Muscle of leg (tissue), 3 donors: ENCODE measurements at regions not wholly inside any gene's neighbourhood (a gene's known extent, or its start where the extent isn't known, plus 50 kb on each side); places are given as distances from the start of the nearest gene placed in this dataset.
A peak's percentile ranks its signal among the peaks of the same experiment; 100 is the strongest.
"Not testable (repeated sequence)": the region's sequence is repeated elsewhere in the genome, so short reads cannot be mapped to it uniquely, and the experiment has no call there.

Experiments used
- DNase-seq: peaks from one replicate; pipeline ENCODE4 v3.0.0; 2013
- H3K27ac ChIP-seq: one replicate; pipeline ENCODE4 v1.5.1; 2013; ENCODE audit warnings: mild to moderate bottlenecking, low read length, control low read depth
- H3K27me3 ChIP-seq: one replicate; pipeline ENCODE4 v1.6.1; 2013; ENCODE audit warnings: low read length; ENCODE audit not compliant: control insufficient read depth, insufficient read depth
- H3K36me3 ChIP-seq: one replicate; pipeline ENCODE4 v1.6.1; 2013; ENCODE audit warnings: low read length; ENCODE audit not compliant: control insufficient read depth, insufficient read depth
- H3K4me1 ChIP-seq: one replicate; pipeline ENCODE4 v1.6.1; 2013; ENCODE audit warnings: low read length; ENCODE audit not compliant: control insufficient read depth, insufficient read depth
- H3K4me3 ChIP-seq: one replicate; pipeline ENCODE4 v1.5.1; 2013; ENCODE audit warnings: low read length, control low read depth
- H3K9me3 ChIP-seq: replicated peaks from 2 replicates; pipeline ENCODE4 v1.6.1; 2013; ENCODE audit warnings: low read depth, low read length; ENCODE audit not compliant: control insufficient read depth
- WGBS: methylation state at CpG from one replicate; pipeline ENCODE4 v1.1.5; 2013; ENCODE audit warnings: missing lambda C conversion rate; ENCODE audit not compliant: insufficient coverage; 5-methylcytosine and 5-hydroxymethylcytosine counted together

GRCh38 chr21:14675774-14676530, 129.8 kb upstream of the SAMSN1 start:
- WGBS, result 0% methylated on average over 1 of the region's 7 CpGs
- Histone ChIP-seq H3K9me3 (no peaks in the 10 kb centered on the region), H3K4me1 (no peaks in the 10 kb centered on the region), H3K27me3 (no peaks in the 10 kb centered on the region), H3K36me3 (no peaks in the 10 kb centered on the region), H3K4me3 (no peak overlapping the region), H3K27ac (peak overlapping the region; percentile 44)
- DNase-seq, result peak; percentile 44

GRCh38 chr21:14673649-14674048, 127.5 kb upstream of the SAMSN1 start:
- no peak overlapping the region for H3K4me3 ChIP-seq
- H3K27me3 ChIP-seq, result no peaks in the 10 kb centered on the region
- H3K4me1 ChIP-seq, result no peaks in the 10 kb centered on the region
- WGBS, result 46% methylated on average over 3 of the region's 3 CpGs
- H3K36me3 ChIP-seq, result no peaks in the 10 kb centered on the region
- no peak overlapping the region for H3K27ac ChIP-seq
- DNase-seq, result no peak
- no peaks in the 10 kb centered on the region for H3K9me3 ChIP-seq

- WGBS, result no CpG with 5 or more reads among the region's 1 CpG
- no peaks in the 10 kb centered on the region for H3K9me3 ChIP-seq
- no peaks in the 10 kb centered on the region for H3K27me3 ChIP-seq
- H3K4me1 ChIP-seq, result no peaks in the 10 kb centered on the region
- no peak for DNase-seq
- H3K4me3 ChIP-seq, result no peak overlapping the region
- no peaks in the 10 kb centered on the region for H3K36me3 ChIP-seq
- no peak overlapping the region for H3K27ac ChIP-seq
Measured at GRCh38 chr21:14672466-14672865, 126.4 kb upstream of the SAMSN1 start.

GRCh38 chr21:14670409-14670808, 124.3 kb upstream of the SAMSN1 start:
- Histone ChIP-seq H3K36me3 (no peaks in the 10 kb centered on the region), H3K27me3 (no peaks in the 10 kb centered on the region), H3K9me3 (no peaks in the 10 kb centered on the region), H3K27ac (no peak overlapping the region), H3K4me1 (no peaks in the 10 kb centered on the region), H3K4me3 (no peak overlapping the region)
- WGBS, result no CpG with 5 or more reads among the region's 2 CpGs
- no peak for DNase-seq

- not testable (repeated sequence) for DNase-seq
Measured at GRCh38 chr21:14669092-14669491, 123.0 kb upstream of the SAMSN1 start.

GRCh38 chr21:14657241-14658008, 111.3 kb upstream of the SAMSN1 start:
- WGBS, result no CpG with 5 or more reads among the region's 10 CpGs
- no peak for DNase-seq
- H3K36me3 ChIP-seq, result no peaks in the 10 kb centered on the region
- H3K9me3 ChIP-seq, result no peaks in the 10 kb centered on the region
- H3K4me1 ChIP-seq, result no peaks in the 10 kb centered on the region
- H3K27ac ChIP-seq, result no peak overlapping the region
- H3K27me3 ChIP-seq, result no peaks in the 10 kb centered on the region
- no peak overlapping the region for H3K4me3 ChIP-seq

More at GRCh38 chr21:14669092-14669491, 123.0 kb upstream of the SAMSN1 start:
- H3K27me3 ChIP-seq, H3K36me3 ChIP-seq, H3K9me3 ChIP-seq, H3K4me1 ChIP-seq, H3K27ac ChIP-seq, H3K4me3 ChIP-seq: not testable (repeated sequence)
- WGBS, result 100% methylated on average over 1 of the region's 3 CpGs

- Histone ChIP-seq H3K27me3 (no peaks in the 10 kb centered on the region), H3K4me3 (no peak overlapping the region), H3K27ac (no peak overlapping the region), H3K9me3 (peaks cover 3% of the 10 kb centered on the region), H3K36me3 (no peaks in the 10 kb centered on the region), H3K4me1 (no peaks in the 10 kb centered on the region)
- no CpG with 5 or more reads among the region's 1 CpG for WGBS
- no peak for DNase-seq
Measured at GRCh38 chr21:14646893-14647292, 100.8 kb upstream of the SAMSN1 start.

GRCh38 chr21:14645702-14646101, 99.6 kb upstream of the SAMSN1 start:
- H3K4me3 ChIP-seq, result no peak overlapping the region
- no CpG with 5 or more reads among the region's 4 CpGs for WGBS
- no peaks in the 10 kb centered on the region for H3K36me3 ChIP-seq
- no peaks in the 10 kb centered on the region for H3K4me1 ChIP-seq
- no peak overlapping the region for H3K27ac ChIP-seq
- H3K27me3 ChIP-seq, result no peaks in the 10 kb centered on the region
- peaks cover 3% of the 10 kb centered on the region for H3K9me3 ChIP-seq
- DNase-seq, result no peak

- WGBS, result no CpG with 5 or more reads among the region's 1 CpG
Measured at GRCh38 chr21:14632359-14632758, 86.2 kb upstream of the SAMSN1 start.

GRCh38 chr21:14630556-14631069, 84.5 kb upstream of the SAMSN1 start:
- no peak overlapping the region for H3K4me3 ChIP-seq
- WGBS, result no CpG with 5 or more reads among the region's 2 CpGs
- no peaks in the 10 kb centered on the region for H3K4me1 ChIP-seq

More at GRCh38 chr21:14632359-14632758, 86.2 kb upstream of the SAMSN1 start:
- H3K36me3 ChIP-seq, result no peaks in the 10 kb centered on the region
- H3K4me3 ChIP-seq, result no peak overlapping the region
- no peak overlapping the region for H3K27ac ChIP-seq
- H3K27me3 ChIP-seq, result no peaks in the 10 kb centered on the region
- no peaks in the 10 kb centered on the region for H3K9me3 ChIP-seq
- no peak for DNase-seq
- no peaks in the 10 kb centered on the region for H3K4me1 ChIP-seq

More at GRCh38 chr21:14630556-14631069, 84.5 kb upstream of the SAMSN1 start:
- no peaks in the 10 kb centered on the region for H3K27me3 ChIP-seq
- H3K36me3 ChIP-seq, result no peaks in the 10 kb centered on the region
- no peak overlapping the region for H3K27ac ChIP-seq
- DNase-seq, result no peak
- no peaks in the 10 kb centered on the region for H3K9me3 ChIP-seq
